NB4 (cell line): ENCODE measurements at regions not wholly inside any gene's neighbourhood (a gene's known extent, or its start where the extent isn't known, plus 50 kb on each side); places are given as distances from the start of the nearest gene placed in this dataset.

Experiments
- DNase-seq: peaks from one replicate; pipeline ENCODE4 v3.0.0; 2010; ENCODE audit warnings: low read depth
- H3K4me3 ChIP-seq: one replicate; pipeline ENCODE4 v1.5.1; 2011; ENCODE audit warnings: mild to moderate bottlenecking, low read depth, low read length, moderate library complexity
- CTCF ChIP-seq: IDR thresholded peaks from one replicate; pipeline ENCODE4 v1.5.1; 2012; ENCODE audit warnings: low read depth, low read length
- MAX ChIP-seq: IDR thresholded peaks from 2 replicates; pipeline ENCODE4 v1.6.1; 2011; ENCODE audit warnings: low read depth, low read length
- MYC ChIP-seq: IDR thresholded peaks from 2 replicates; pipeline ENCODE4 v1.6.1; 2011; ENCODE audit warnings: low read depth, low read length
- POLR2A ChIP-seq: IDR thresholded peaks from 2 replicates; pipeline ENCODE4 v1.6.1; 2011; ENCODE audit warnings: mild to moderate bottlenecking; ENCODE audit not compliant: insufficient read length; ENCODE audit errors: extremely low read depth

- peak; percentile 15 for DNase-seq
- TF ChIP-seq CTCF, result no peak
- TF ChIP-seq POLR2A, result no peak
- TF ChIP-seq MAX, result no peak
- no peak for TF ChIP-seq MYC
- no peak overlapping the region for H3K4me3 ChIP-seq
Observed at GRCh38 chr16:88282564-88283395, 100.0 kb upstream of the ZNF469 start.

- no peak for TF ChIP-seq MAX
- no peak for TF ChIP-seq MYC
- no peak for TF ChIP-seq CTCF
- H3K4me3 ChIP-seq, result no peak overlapping the region
- no peak for DNase-seq
Observed at GRCh38 chr16:88283596-88283995, 99.2 kb upstream of the ZNF469 start.

GRCh38 chr16:88284101-88284500 is 98.7 kb upstream of the ZNF469 start:
- no peak for DNase-seq
- H3K4me3 ChIP-seq, result no peak overlapping the region
- TF ChIP-seq MYC, result no peak
- TF ChIP-seq POLR2A, result no peak
- TF ChIP-seq MAX, result no peak
- TF ChIP-seq CTCF, result no peak

- no peak for TF ChIP-seq CTCF
- no peak for TF ChIP-seq POLR2A
- no peak for TF ChIP-seq MYC
- no peak for TF ChIP-seq MAX
- no peak overlapping the region for H3K4me3 ChIP-seq
- DNase-seq, result no peak
Observed at GRCh38 chr16:88284626-88285513, 97.9 kb upstream of the ZNF469 start.

GRCh38 chr16:88285514-88285822 is 97.3 kb upstream of the ZNF469 start:
- no peak for TF ChIP-seq CTCF
- no peak for TF ChIP-seq MYC
- TF ChIP-seq MAX, result no peak
- no peak for TF ChIP-seq POLR2A
- DNase-seq, result no peak
- H3K4me3 ChIP-seq, result no peak overlapping the region
